HEK293 (cell line): ENCODE measurements at regions not wholly inside any gene's neighbourhood (a gene's known extent, or its start where the extent isn't known, plus 50 kb on each side); places are given as distances from the start of the nearest gene placed in this dataset.

Experiments used
- CTCF ChIA-PET: fragments of 350-600 bp; formaldehyde crosslinking; extraction: SDS; loops from one replicate; lab custom pipeline; 2021; ENCODE audit warnings: antibody characterized with exemption; lab: Yijun Ruan, JAX
- POLR2A ChIA-PET: fragments of 300-600 bp; formaldehyde crosslinking; extraction: SDS; loops from one replicate; lab custom pipeline; 2020; ENCODE audit warnings: antibody characterized with exemption, inconsistent platforms; lab: Yijun Ruan, JAX
- H3K27ac ChIP-seq: fragments of 200-500 bp; sonication (Bioruptor generic); 2 replicates; pipeline ENCODE4 v1.5.1; 2014; ENCODE audit warnings: low read depth, low read length, control low read depth, inconsistent platforms; ENCODE audit errors: extremely low read depth
- H3K36me3 ChIP-seq, 2 experiments: fragments of 200-500 bp in 1 of 2; sonication (Bioruptor generic) in 1 of 2; 1 replicate in 1 of 2; 2 replicates in 1 of 2; pipeline ENCODE4 v1.5.1; 2014 to 2017; ENCODE audit warnings: inconsistent platforms in 2 of 2, low read length in 2 of 2; ENCODE audit not compliant: control insufficient read depth in 2 of 2, insufficient read depth in 1 of 2
- H3K4me1 ChIP-seq: fragments of 200-500 bp; sonication (Bioruptor generic); 2 replicates; pipeline ENCODE4 v1.5.1; 2014; ENCODE audit warnings: mild to moderate bottlenecking, low read length, inconsistent platforms; ENCODE audit not compliant: control insufficient read depth, insufficient read depth
- H3K4me3 ChIP-seq: 2 replicates; pipeline ENCODE4 v1.5.1; 2011; ENCODE audit warnings: low read depth, mild to moderate bottlenecking, control low read depth, low read length, moderate library complexity
- H3K9me3 ChIP-seq: fragments of 200-500 bp; sonication (Bioruptor generic); 2 replicates; pipeline ENCODE4 v1.5.1; 2014; ENCODE audit warnings: low read depth, low read length, inconsistent platforms; ENCODE audit not compliant: control insufficient read depth, insufficient read depth
- GLIS2 ChIP-seq: fragments of 450-650 bp; formaldehyde crosslinking; IDR thresholded peaks from 2 replicates; pipeline ENCODE4 v1.5.1; 2016; ENCODE audit warnings: missing biosample characterization, missing genetic modification characterization
- KLF16 ChIP-seq: fragments of 450-650 bp; formaldehyde crosslinking; IDR thresholded peaks from 2 replicates; pipeline ENCODE4 v1.5.1; 2017; ENCODE audit warnings: missing biosample characterization, missing genetic modification characterization
- MZF1 ChIP-seq: fragments of 450-650 bp; formaldehyde crosslinking; IDR thresholded peaks from 2 replicates; pipeline ENCODE4 v1.5.1; 2017; ENCODE audit warnings: missing biosample characterization, missing genetic modification characterization, borderline replicate concordance
- PRDM4 ChIP-seq: fragments of 450-650 bp; formaldehyde crosslinking; IDR thresholded peaks from 2 replicates; pipeline ENCODE4 v1.5.1; 2017; ENCODE audit warnings: missing biosample characterization, missing genetic modification characterization
- SETDB1 ChIP-seq: IDR thresholded peaks from one replicate; pipeline ENCODE4 v1.6.1; 2017; ENCODE audit warnings: mild to moderate bottlenecking, low read length, moderate library complexity, mixed read lengths; ENCODE audit not compliant: insufficient read length
- ZBTB7A ChIP-seq: fragments of 450-650 bp; formaldehyde crosslinking; IDR thresholded peaks from 2 replicates; pipeline ENCODE4 v1.5.1; 2016; ENCODE audit warnings: low read depth, missing biosample characterization, missing genetic modification characterization
- ZIC2 ChIP-seq: fragments of 450-650 bp; formaldehyde crosslinking; IDR thresholded peaks from 2 replicates; pipeline ENCODE4 v1.5.1; 2016; ENCODE audit warnings: missing biosample characterization, missing genetic modification characterization
- ZNF155 ChIP-seq: fragments of 450-650 bp; formaldehyde crosslinking; IDR thresholded peaks from 2 replicates; pipeline ENCODE4 v1.5.1; 2016; ENCODE audit warnings: missing biosample characterization, missing genetic modification characterization
- ZNF174 ChIP-seq: fragments of 450-650 bp; formaldehyde crosslinking; IDR thresholded peaks from 2 replicates; pipeline ENCODE4 v1.5.0; 2017; ENCODE audit warnings: missing biosample characterization, mild to moderate bottlenecking, missing genetic modification characterization
- ZNF2 ChIP-seq: fragments of 450-650 bp; formaldehyde crosslinking; IDR thresholded peaks from 2 replicates; pipeline ENCODE4 v1.5.1; 2016; ENCODE audit warnings: missing biosample characterization, missing genetic modification characterization
- ZNF354C ChIP-seq: fragments of 450-650 bp; formaldehyde crosslinking; IDR thresholded peaks from 2 replicates; pipeline ENCODE4 v1.5.1; 2016; ENCODE audit warnings: missing biosample characterization, missing genetic modification characterization, low read depth, borderline replicate concordance
- ZNF391 ChIP-seq: fragments of 450-650 bp; formaldehyde crosslinking; IDR thresholded peaks from 2 replicates; pipeline ENCODE4 v1.5.1; 2016; ENCODE audit warnings: low read depth, missing biosample characterization, missing genetic modification characterization, borderline replicate concordance
- ZNF423 ChIP-seq: fragments of 450-650 bp; formaldehyde crosslinking; IDR thresholded peaks from 2 replicates; pipeline ENCODE4 v1.5.1; 2016; ENCODE audit warnings: missing biosample characterization, missing genetic modification characterization
- ZNF433 ChIP-seq: fragments of 450-650 bp; formaldehyde crosslinking; IDR thresholded peaks from 2 replicates; pipeline ENCODE4 v1.5.1; 2016; ENCODE audit warnings: missing biosample characterization, missing genetic modification characterization, low read depth
- TF ChIP-seq, protein P1 (sequence below): fragments of 450-650 bp; formaldehyde crosslinking; IDR thresholded peaks from 2 replicates; pipeline ENCODE4 v1.5.1; 2016; ENCODE audit warnings: missing biosample characterization, missing genetic modification characterization
- TF ChIP-seq, protein P2 (sequence below): fragments of 450-650 bp; formaldehyde crosslinking; IDR thresholded peaks from 2 replicates; pipeline ENCODE4 v1.5.1; 2016; ENCODE audit warnings: missing biosample characterization, missing genetic modification characterization
- TF ChIP-seq, protein P3 (sequence below): fragments of 450-650 bp; IDR thresholded peaks from 2 replicates; pipeline ENCODE4 v1.5.1; 2018; ENCODE audit warnings: missing biosample characterization, mild to moderate bottlenecking, missing genetic modification characterization
- TF ChIP-seq, protein P4 (sequence below): fragments of 450-650 bp; formaldehyde crosslinking; IDR thresholded peaks from 2 replicates; pipeline ENCODE4 v1.5.0; 2017; ENCODE audit warnings: missing biosample characterization, missing genetic modification characterization, borderline replicate concordance

DNA sequence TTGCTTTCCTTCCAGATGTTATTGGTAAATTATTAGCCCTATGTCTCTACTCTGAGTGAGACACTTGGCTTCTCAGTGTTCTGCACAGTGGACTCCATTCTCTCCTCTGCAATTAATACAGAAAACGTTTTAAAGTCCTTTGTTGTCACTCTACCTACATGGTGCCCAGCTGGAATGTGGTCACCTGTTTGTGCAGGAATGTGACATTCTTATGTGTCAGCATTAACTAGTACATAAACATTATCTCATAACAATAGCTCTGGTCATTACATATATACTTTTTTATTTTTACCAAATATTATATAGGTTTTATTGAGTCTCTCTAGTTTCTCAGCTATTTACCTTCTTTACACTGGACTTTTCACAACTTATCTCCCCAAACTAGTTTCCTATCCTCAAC, 147.0 kb upstream of the KCNMB2 start:
- ChIA-PET POLR2A (no interaction called here), CTCF (interaction anchor here (0.5 kb wide), 1 partner anchor 1339 kb away, joined by 3 read pairs; no protein-coding TSS in a partner anchor)
- Histone ChIP-seq H3K27ac (no peak overlapping the region), H3K4me3 (no peak overlapping the region), H3K4me1 (no peaks in the 10 kb centered on the region), H3K9me3 (no peaks in the 10 kb centered on the region), H3K36me3 (no peaks in the 10 kb centered on the region)
- no peak for TF ChIP-seq ZNF354C

- POLR2A ChIA-PET: no interaction called here
- Histone ChIP-seq H3K27ac (no peak overlapping the region), H3K4me1 (no peaks in the 10 kb centered on the region), H3K4me3 (no peak overlapping the region), H3K36me3 (no peaks in the 10 kb centered on the region), H3K9me3 (no peaks in the 10 kb centered on the region)
- CTCF ChIA-PET: no interaction called here
- no peak for TF ChIP-seq ZNF423 (tag by site-specific recombination)
- no peak for TF ChIP-seq ZNF391
- TF ChIP-seq ZBTB7A: no peak
- TF ChIP-seq GLIS2: no peak
- TF ChIP-seq ZNF2: no peak
- TF ChIP-seq ZNF433 (tag by site-specific recombination): no peak
- TF ChIP-seq SETDB1: no peak
- TF ChIP-seq PRDM4 (tag by site-specific recombination): no peak
- TF ChIP-seq, protein P1, sequence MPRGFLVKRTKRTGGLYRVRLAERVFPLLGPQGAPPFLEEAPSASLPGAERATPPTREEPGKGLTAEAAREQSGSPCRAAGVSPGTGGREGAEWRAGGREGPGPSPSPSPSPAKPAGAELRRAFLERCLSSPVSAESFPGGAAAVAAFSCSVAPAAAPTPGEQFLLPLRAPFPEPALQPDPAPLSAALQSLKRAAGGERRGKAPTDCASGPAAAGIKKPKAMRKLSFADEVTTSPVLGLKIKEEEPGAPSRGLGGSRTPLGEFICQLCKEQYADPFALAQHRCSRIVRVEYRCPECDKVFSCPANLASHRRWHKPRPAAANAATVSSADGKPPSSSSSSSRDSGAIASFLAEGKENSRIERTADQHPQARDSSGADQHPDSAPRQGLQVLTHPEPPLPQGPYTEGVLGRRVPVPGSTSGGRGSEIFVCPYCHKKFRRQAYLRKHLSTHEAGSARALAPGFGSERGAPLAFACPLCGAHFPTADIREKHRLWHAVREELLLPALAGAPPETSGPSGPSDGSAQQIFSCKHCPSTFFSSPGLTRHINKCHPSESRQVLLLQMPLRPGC: no peak
- no peak for TF ChIP-seq ZNF174
- no peak for TF ChIP-seq ZNF155 (tag by site-specific recombination)
- TF ChIP-seq, protein P2, sequence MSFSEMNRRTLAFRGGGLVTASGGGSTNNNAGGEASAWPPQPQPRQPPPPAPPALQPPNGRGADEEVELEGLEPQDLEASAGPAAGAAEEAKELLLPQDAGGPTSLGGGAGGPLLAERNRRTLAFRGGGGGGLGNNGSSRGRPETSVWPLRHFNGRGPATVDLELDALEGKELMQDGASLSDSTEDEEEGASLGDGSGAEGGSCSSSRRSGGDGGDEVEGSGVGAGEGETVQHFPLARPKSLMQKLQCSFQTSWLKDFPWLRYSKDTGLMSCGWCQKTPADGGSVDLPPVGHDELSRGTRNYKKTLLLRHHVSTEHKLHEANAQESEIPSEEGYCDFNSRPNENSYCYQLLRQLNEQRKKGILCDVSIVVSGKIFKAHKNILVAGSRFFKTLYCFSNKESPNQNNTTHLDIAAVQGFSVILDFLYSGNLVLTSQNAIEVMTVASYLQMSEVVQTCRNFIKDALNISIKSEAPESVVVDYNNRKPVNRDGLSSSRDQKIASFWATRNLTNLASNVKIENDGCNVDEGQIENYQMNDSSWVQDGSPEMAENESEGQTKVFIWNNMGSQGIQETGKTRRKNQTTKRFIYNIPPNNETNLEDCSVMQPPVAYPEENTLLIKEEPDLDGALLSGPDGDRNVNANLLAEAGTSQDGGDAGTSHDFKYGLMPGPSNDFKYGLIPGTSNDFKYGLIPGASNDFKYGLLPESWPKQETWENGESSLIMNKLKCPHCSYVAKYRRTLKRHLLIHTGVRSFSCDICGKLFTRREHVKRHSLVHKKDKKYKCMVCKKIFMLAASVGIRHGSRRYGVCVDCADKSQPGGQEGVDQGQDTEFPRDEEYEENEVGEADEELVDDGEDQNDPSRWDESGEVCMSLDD (tag by site-specific recombination): no peak
- TF ChIP-seq ZIC2 (tag by site-specific recombination): no peak
- TF ChIP-seq, protein P3, sequence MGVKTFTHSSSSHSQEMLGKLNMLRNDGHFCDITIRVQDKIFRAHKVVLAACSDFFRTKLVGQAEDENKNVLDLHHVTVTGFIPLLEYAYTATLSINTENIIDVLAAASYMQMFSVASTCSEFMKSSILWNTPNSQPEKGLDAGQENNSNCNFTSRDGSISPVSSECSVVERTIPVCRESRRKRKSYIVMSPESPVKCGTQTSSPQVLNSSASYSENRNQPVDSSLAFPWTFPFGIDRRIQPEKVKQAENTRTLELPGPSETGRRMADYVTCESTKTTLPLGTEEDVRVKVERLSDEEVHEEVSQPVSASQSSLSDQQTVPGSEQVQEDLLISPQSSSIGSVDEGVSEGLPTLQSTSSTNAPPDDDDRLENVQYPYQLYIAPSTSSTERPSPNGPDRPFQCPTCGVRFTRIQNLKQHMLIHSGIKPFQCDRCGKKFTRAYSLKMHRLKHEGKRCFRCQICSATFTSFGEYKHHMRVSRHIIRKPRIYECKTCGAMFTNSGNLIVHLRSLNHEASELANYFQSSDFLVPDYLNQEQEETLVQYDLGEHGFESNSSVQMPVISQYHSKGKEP (tag by site-specific recombination): no peak
- TF ChIP-seq, protein P4, sequence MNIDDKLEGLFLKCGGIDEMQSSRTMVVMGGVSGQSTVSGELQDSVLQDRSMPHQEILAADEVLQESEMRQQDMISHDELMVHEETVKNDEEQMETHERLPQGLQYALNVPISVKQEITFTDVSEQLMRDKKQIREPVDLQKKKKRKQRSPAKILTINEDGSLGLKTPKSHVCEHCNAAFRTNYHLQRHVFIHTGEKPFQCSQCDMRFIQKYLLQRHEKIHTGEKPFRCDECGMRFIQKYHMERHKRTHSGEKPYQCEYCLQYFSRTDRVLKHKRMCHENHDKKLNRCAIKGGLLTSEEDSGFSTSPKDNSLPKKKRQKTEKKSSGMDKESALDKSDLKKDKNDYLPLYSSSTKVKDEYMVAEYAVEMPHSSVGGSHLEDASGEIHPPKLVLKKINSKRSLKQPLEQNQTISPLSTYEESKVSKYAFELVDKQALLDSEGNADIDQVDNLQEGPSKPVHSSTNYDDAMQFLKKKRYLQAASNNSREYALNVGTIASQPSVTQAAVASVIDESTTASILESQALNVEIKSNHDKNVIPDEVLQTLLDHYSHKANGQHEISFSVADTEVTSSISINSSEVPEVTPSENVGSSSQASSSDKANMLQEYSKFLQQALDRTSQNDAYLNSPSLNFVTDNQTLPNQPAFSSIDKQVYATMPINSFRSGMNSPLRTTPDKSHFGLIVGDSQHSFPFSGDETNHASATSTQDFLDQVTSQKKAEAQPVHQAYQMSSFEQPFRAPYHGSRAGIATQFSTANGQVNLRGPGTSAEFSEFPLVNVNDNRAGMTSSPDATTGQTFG (tag by site-specific recombination): no peak
- TF ChIP-seq KLF16 (tag by site-specific recombination): no peak
- no peak for TF ChIP-seq MZF1 (tag by site-specific recombination)
Observed at GRCh38 chr3:178392511-178392926, 143.7 kb upstream of the KCNMB2 start.
